ENCODE measurements at regions not wholly inside any gene's neighbourhood (a gene's known extent, or its start where the extent isn't known, plus 50 kb on each side); places are given as distances from the start of the nearest gene placed in this dataset.

GRCh38 chr13:59312776-59313175, 851.0 kb downstream of the DIAPH3 start:
- no peaks in the 10 kb centered on the region for H3K79me2 ChIP-seq (replicated peaks; ENCODE audit: insufficient read depth)
- no peak overlapping the region for H3K4me2 ChIP-seq
- Mint-ChIP-seq H3K27ac (no peak overlapping the region), H3K4me1 (no peaks in the 10 kb centered on the region), H3K9me3 (peaks cover 13% of the 10 kb centered on the region; the same call in 2 of the 3 replicates), H3K4me3 (no peak overlapping the region), H3K27me3 (ENCODE audit: insufficient read depth, low read depth, poor library complexity) (peaks cover 2% of the 10 kb centered on the region), H3K36me3 (ENCODE audit: low read depth) (peaks cover 8% of the 10 kb centered on the region)
- H3K36me3 ChIP-seq (ENCODE audit: insufficient read depth) = no peaks in the 10 kb centered on the region
- H4K20me1 ChIP-seq (replicated peaks; ENCODE audit: insufficient read depth) = no peaks in the 10 kb centered on the region
- no peak for TF ChIP-seq ETS1 (IDR thresholded peaks at IDR 0.05)
- no peak overlapping the region for H3K4me3 ChIP-seq
- DNase-seq (ENCODE audit: low spot score) (no peak), ATAC-seq (no peak)
- H3K9me2 ChIP-seq (ENCODE audit: insufficient read depth) = no peaks in the 10 kb centered on the region; the same call in none of the 2 replicates
- no peaks in the 10 kb centered on the region for H3F3A ChIP-seq (replicated peaks; ENCODE audit: low read depth)
- H3K27me3 ChIP-seq (ENCODE audit: insufficient read depth) = no peaks in the 10 kb centered on the region
- no peak overlapping the region for H3K27ac ChIP-seq (ENCODE audit: low read depth)
- H3K4me1 ChIP-seq (ENCODE audit: insufficient read depth) = no peaks in the 10 kb centered on the region
- no peak overlapping the region for H2AFZ ChIP-seq

DNA sequence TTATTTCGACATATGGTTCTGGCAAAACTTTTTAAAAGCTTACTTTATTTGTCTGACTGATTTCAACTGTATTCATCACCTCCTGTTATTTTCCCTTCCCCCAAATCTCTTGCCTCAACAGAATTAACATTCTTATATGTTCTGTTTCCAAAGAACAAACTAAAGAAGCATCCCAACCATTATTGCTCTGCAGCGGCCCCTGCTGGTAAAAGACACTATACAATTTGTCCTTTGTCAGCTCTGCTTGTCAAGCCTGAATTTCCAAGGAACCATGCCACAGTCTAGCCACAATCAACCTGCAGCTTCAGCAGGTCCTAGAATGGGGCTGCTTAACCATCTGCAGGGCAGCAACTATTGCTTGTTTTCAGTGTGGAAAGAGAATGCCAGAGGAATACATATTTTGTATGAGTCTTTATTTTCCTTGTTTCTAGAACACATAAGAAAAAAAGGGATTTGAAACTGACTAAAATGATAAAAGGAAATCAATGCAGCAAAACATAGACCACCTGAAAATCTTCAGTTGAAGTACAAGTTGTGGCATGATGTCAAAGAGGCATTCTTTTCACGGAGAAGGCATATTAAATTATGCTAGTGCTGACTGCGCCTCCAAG, 845.3 kb downstream of the DIAPH3 start:
- Histone ChIP-seq H3K4me2 (no peak overlapping the region), H3F3A (replicated peaks; ENCODE audit: low read depth) (no peaks in the 10 kb centered on the region), H4K20me1 (replicated peaks; ENCODE audit: insufficient read depth) (no peaks in the 10 kb centered on the region), H3K4me1 (ENCODE audit: insufficient read depth) (peaks cover 12% of the 10 kb centered on the region), H3K27ac (ENCODE audit: low read depth) (no peak overlapping the region), H3K9me2 (ENCODE audit: insufficient read depth) (no peaks in the 10 kb centered on the region; the same call in 1 of the 2 replicates), H3K36me3 (ENCODE audit: insufficient read depth) (no peaks in the 10 kb centered on the region), H3K27me3 (ENCODE audit: insufficient read depth) (no peaks in the 10 kb centered on the region), H3K4me3 (no peak overlapping the region), H2AFZ (no peak overlapping the region), H3K79me2 (replicated peaks; ENCODE audit: insufficient read depth) (no peaks in the 10 kb centered on the region)
- Mint-ChIP-seq H3K27ac (0 out of 2 replicates have a peak overlapping the region, but pooled peaks have one; percentile 50), H3K4me1 (peaks cover 15% of the 10 kb centered on the region), H3K27me3 (ENCODE audit: insufficient read depth, low read depth, poor library complexity) (no peaks in the 10 kb centered on the region), H3K4me3 (no peak overlapping the region), H3K36me3 (ENCODE audit: low read depth) (no peaks in the 10 kb centered on the region), H3K9me3 (peaks cover 3% of the 10 kb centered on the region; the same call in 1 of the 3 replicates)
- ATAC-seq (peak; percentile 87), DNase-seq (ENCODE audit: low spot score) (peak; percentile 94)
- no peak for TF ChIP-seq JUNB (IDR thresholded peaks at IDR 0.05; ENCODE audit: unreplicated experiment)
- peak; percentile 81 to 92 for TF ChIP-seq CTCF (conservative IDR thresholded peaks at IDR 0.05; ENCODE audit: low read depth in 2 of 2)

DNA sequence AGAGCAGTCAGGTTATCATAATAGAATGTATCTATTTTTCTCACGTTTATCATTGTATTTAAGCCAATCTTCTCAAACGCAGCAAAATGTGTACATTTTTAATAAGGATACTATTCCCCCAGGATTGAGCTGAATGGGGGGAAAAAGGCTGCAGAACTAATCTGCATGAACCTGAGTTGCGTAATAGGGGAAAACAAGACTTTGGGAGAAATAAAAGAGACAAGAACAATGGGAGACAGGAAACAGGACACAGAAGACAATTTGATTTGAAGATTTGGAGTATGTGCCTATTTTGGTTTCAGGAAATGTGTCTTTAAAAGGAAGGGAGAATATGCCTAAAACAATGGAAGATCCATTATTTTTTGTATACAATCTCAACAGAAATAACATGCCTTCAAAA, 844.5 kb downstream of the DIAPH3 start:
- Mint-ChIP-seq H3K36me3 (ENCODE audit: low read depth) (no peaks in the 10 kb centered on the region), H3K9me3 (no peaks in the 10 kb centered on the region), H3K4me1 (peaks cover 15% of the 10 kb centered on the region), H3K27ac (no peak overlapping the region; the same call in 1 of the 2 replicates), H3K4me3 (no peak overlapping the region), H3K27me3 (ENCODE audit: insufficient read depth, low read depth, poor library complexity) (no peaks in the 10 kb centered on the region)
- Histone ChIP-seq H3K79me2 (replicated peaks; ENCODE audit: insufficient read depth) (no peaks in the 10 kb centered on the region), H3K36me3 (ENCODE audit: insufficient read depth) (no peaks in the 10 kb centered on the region), H3K4me3 (no peak overlapping the region), H3K4me2 (no peak overlapping the region), H3K4me1 (ENCODE audit: insufficient read depth) (peaks cover 12% of the 10 kb centered on the region), H3K27ac (ENCODE audit: low read depth) (no peak overlapping the region), H3K27me3 (ENCODE audit: insufficient read depth) (no peaks in the 10 kb centered on the region), H3F3A (replicated peaks; ENCODE audit: low read depth) (no peaks in the 10 kb centered on the region), H4K20me1 (replicated peaks; ENCODE audit: insufficient read depth) (no peaks in the 10 kb centered on the region), H2AFZ (peak overlapping the region; percentile 18; the same call in 1 of the 2 replicates), H3K9me2 (ENCODE audit: insufficient read depth) (no peaks in the 10 kb centered on the region)
- ATAC-seq (no peak), DNase-seq (ENCODE audit: low spot score) (no peak)
- TF ChIP-seq ETS1 (IDR thresholded peaks at IDR 0.05) (no peak), EZH2phosphoT487 (IDR thresholded peaks at IDR 0.05; ENCODE audit: unreplicated experiment) (no peak), JUNB (IDR thresholded peaks at IDR 0.05; ENCODE audit: unreplicated experiment) (no peak), STAT1 (IDR thresholded peaks at IDR 0.05; ENCODE audit: unreplicated experiment) (no peak), CREB1 (CRISPR knock-in tag; IDR thresholded peaks at IDR 0.05; ENCODE audit: low read depth) (no peak)

Data from GM23338 (cell line).